ENCODE measurements at regions not wholly inside any gene's neighbourhood (a gene's known extent, or its start where the extent isn't known, plus 50 kb on each side); places are given as distances from the start of the nearest gene placed in this dataset.
"Not testable (repeated sequence)": the region's sequence is repeated elsewhere in the genome, so short reads cannot be mapped to it uniquely, and the experiment has no call there.

- POLR2A ChIA-PET, CTCF ChIA-PET: not testable (repeated sequence)
These were observed 136.9 kb downstream of the OTOP1 start for GRCh38 chr4:4089716-4090419.

DNA sequence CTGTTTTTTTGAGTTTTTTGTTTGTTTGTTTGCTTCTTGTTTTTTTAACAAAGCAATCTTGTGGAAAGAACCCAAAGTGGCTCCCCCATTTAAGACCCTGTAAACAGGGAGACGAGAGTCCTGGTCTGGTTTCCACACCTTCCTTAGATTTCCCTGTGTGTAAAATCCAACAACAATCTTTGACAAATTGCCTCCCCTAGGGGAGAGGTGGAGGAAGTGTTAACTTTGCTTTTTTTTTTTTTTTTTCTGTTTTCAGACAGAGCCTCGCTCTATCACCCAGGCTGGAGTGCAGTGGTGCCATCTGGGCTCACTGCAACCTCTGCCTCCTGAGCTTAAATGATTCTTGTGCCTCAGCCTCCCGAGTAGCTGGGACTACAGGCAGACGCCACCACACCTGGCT lies 136.0 kb downstream of the OTOP1 start:
- POLR2A ChIA-PET, CTCF ChIA-PET: not testable (repeated sequence)

- POLR2A ChIA-PET, CTCF ChIA-PET: not testable (repeated sequence)
These were observed 134.6 kb downstream of the OTOP1 start for GRCh38 chr4:4092159-4092558.

GRCh38 chr4:4099610-4100009 lies 127.1 kb downstream of the OTOP1 start:
- CTCF ChIA-PET, POLR2A ChIA-PET: not testable (repeated sequence)

DNA sequence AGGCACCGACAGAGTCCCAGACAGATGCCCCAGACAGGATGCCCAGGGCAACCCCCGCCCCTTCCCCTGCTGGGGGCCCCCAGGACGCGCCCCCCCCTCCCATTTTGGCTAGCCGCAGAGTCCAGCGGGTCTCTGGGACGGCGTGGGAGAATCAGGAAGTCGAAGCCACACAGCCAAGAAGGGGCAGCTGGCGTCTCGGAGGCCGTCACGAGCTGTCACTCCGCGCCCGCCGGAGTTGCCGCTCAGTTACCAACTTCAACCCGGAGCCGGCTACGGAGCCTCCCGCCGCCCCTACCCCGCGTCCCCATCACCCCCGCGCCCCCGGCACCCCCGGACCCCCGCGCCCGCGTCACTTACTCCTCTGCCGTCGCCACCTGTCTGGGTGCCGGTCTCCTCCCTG lies 119.8 kb downstream of the OTOP1 start:
- POLR2A ChIA-PET = not testable (repeated sequence)
- CTCF ChIA-PET = interaction anchor here (0.6 to 1.1 kb wide), 3 partner anchors 9 to 140 kb away, joined by 3 to 5 read pairs (median 3); no protein-coding TSS in a partner anchor

GRCh38 chr4:4107411-4108107 lies 119.2 kb downstream of the OTOP1 start:
- CTCF ChIA-PET = interaction anchor here (0.6 to 1.1 kb wide), 3 partner anchors 8 to 140 kb away, joined by 3 to 5 read pairs (median 3); no protein-coding TSS in a partner anchor
- POLR2A ChIA-PET = not testable (repeated sequence)

DNA sequence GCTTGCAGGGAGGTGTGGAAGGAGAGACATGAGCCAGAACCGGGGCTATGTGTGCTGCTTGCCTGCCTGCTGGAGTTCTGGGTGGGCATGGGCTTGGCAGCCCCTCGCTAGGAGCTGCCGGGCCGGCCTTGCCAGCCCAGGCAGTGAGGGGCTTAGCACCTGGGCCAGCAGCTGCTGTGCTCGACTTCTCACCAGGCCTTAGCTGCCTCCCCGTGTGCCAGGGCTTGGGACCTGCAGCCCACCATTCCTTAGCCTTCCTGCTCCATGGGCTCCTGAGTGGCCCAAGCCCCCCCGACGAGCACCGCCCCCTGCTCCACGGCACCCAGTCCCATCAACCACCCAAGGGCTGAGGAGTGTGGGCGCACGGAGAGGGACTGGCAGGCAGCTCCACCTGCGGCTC lies 111.3 kb downstream of the OTOP1 start:
- POLR2A ChIA-PET = not testable (repeated sequence)
- CTCF ChIA-PET = interaction anchor here (0.6 to 0.8 kb wide), 2 partner anchors 8 to 565 kb away, joined by 3 read pairs; no protein-coding TSS in a partner anchor

DNA sequence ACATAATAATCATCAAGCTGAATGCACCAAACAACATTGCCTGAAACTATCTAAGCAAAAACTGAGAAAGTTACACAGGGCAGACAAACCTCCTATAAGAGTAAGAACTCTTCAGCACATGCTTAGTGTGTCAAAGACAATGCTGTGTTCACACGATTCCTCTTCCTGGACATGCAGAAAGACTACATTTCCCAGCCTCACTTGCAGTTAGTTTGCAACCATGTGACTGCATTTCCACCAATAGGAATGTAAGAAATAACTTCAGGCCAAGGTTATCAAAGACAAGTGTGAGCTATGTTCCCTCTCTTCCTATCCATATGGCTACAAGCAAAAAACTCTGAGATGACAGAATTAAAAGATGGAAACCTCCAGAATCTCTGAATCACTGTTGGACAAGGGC lies 109.8 kb downstream of the OTOP1 start:
- CTCF ChIA-PET, POLR2A ChIA-PET: not testable (repeated sequence)

DNA sequence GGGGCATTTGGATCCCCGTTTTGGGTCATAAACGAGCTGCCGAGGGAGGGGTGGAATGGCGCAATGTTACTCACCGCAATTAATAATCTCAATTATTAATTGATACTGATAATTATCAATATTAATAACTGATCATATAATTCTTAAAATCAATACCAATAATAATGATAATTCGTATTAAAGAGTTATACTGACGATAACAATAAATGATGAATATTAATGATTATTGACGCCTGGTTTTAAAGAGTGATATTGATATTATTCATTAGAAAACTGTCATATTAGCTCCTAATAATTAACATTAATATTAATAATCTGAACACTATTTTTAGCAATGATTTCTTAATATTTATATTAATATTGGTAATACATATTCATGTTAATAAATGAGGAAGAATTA lies 92.4 kb downstream of the OTOP1 start:
- POLR2A ChIA-PET, CTCF ChIA-PET: not testable (repeated sequence)

GRCh38 chr4:4136621-4137020 lies 90.1 kb downstream of the OTOP1 start:
- POLR2A ChIA-PET = not testable (repeated sequence)

More at GRCh38 chr4:4136621-4137020, 90.1 kb downstream of the OTOP1 start:
- CTCF ChIA-PET = not testable (repeated sequence)

All from activated CD8-positive, alpha-beta memory T cell treated with anti-CD3 and anti-CD28 coated beads for 36 hours (primary cell).